ENCODE measurements at regions not wholly inside any gene's neighbourhood (a gene's known extent, or its start where the extent isn't known, plus 50 kb on each side); places are given as distances from the start of the nearest gene placed in this dataset.

DNA sequence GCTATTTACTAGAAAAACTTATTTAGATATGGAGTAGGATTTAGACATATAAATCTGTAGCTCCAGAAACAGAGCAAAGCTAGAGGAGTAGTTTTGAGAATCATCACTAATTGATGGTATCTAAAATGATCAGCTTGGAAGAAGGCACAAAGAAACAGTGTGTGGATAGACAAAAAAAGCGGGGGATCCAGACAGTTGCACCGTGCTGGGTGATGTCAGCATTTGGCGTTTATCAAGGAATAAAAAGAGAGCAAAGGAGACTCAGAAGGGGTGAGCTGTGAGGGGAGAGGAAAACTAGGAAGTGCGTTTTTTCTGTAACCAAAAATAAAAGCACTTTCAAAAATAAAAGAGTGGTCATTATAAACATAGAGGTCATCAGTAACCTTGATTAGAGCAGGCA is 90.5 kb upstream of the GPRIN3 start:
- no peak overlapping the region for H2AFZ ChIP-seq (ENCODE audit: low read depth, low read length)
- FAIRE-seq (no peak), DNase-seq (ENCODE audit: low read depth, low spot score) (no peak)
- no peaks in the 10 kb centered on the region for H3K36me3 ChIP-seq (ENCODE audit: control insufficient read depth in 2 of 2, extremely low read depth in 1 of 2, insufficient read depth in 2 of 2, low read length in 2 of 2)
- no peaks in the 10 kb centered on the region for H4K20me1 ChIP-seq (replicated peaks; ENCODE audit: control insufficient read depth, extremely low read depth, insufficient read depth, low read length)
- H3K9me3 ChIP-seq (replicated peaks; ENCODE audit: control insufficient read depth, insufficient read depth, low read length): no peaks in the 10 kb centered on the region
- dilution Hi-C loops (cut with MboI; ENCODE audit: extremely low pct_ligation_motif_present, low sequenced_read_pairs) (no loop called here), intact Hi-C loops (cut with micrococcal nuclease) (no loop called here)
- POLR2A ChIA-PET: no interaction called here
- H3K9me1 ChIP-seq (replicated peaks; ENCODE audit: control insufficient read depth, extremely low read depth, insufficient read depth, low read length): no peaks in the 10 kb centered on the region
- no peak for TF ChIP-seq EZH2 (IDR thresholded peaks at IDR 0.05; ENCODE audit: borderline replicate concordance, low read depth, low read length, severe bottlenecking)
- TF ChIP-seq, protein P1, sequence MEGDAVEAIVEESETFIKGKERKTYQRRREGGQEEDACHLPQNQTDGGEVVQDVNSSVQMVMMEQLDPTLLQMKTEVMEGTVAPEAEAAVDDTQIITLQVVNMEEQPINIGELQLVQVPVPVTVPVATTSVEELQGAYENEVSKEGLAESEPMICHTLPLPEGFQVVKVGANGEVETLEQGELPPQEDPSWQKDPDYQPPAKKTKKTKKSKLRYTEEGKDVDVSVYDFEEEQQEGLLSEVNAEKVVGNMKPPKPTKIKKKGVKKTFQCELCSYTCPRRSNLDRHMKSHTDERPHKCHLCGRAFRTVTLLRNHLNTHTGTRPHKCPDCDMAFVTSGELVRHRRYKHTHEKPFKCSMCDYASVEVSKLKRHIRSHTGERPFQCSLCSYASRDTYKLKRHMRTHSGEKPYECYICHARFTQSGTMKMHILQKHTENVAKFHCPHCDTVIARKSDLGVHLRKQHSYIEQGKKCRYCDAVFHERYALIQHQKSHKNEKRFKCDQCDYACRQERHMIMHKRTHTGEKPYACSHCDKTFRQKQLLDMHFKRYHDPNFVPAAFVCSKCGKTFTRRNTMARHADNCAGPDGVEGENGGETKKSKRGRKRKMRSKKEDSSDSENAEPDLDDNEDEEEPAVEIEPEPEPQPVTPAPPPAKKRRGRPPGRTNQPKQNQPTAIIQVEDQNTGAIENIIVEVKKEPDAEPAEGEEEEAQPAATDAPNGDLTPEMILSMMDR (IDR thresholded peaks at IDR 0.05; ENCODE audit: extremely low read depth in 1 of 2, insufficient read depth in 1 of 2, low read depth in 1 of 2, low read length in 2 of 2): no peak
- TF ChIP-seq POLR2AphosphoS5 (IDR thresholded peaks at IDR 0.05; ENCODE audit: insufficient read depth, low read depth, low read length): no peak
- TF ChIP-seq FOS (IDR thresholded peaks at IDR 0.05; ENCODE audit: borderline replicate concordance, insufficient read depth, low read length): no peak
- no peak for TF ChIP-seq POLR2A (IDR thresholded peaks at IDR 0.05; ENCODE audit: low read depth, low read length)
- H3K4me1 ChIP-seq (ENCODE audit: control insufficient read depth, extremely low read depth, insufficient read depth, low read length): no peaks in the 10 kb centered on the region
- H3K27me3 ChIP-seq (ENCODE audit: control insufficient read depth in 2 of 2, insufficient read depth in 2 of 2, low read length in 2 of 2): peaks cover 11 to 25% of the 10 kb centered on the region in 2 experiments
- no TSS peak for BruUV-seq (replicated peaks)
- H3K9ac ChIP-seq (replicated peaks; ENCODE audit: extremely low read depth, insufficient read depth, low read length): no peak overlapping the region
- H3K27ac ChIP-seq (ENCODE audit: insufficient read depth, low read depth, low read length): no peak overlapping the region
- CTCF ChIA-PET: interaction anchor here (1.3 to 1.8 kb wide), 4 partner anchors 10 to 172 kb away, joined by 3 to 8 read pairs (median 7); no protein-coding TSS in a partner anchor
- no peak overlapping the region for H3K4me3 ChIP-seq (replicated peaks in 1 of 3; ENCODE audit: insufficient read depth in 1 of 3, low read depth in 1 of 3, low read length in 3 of 3)
- no peak overlapping the region for H3K4me2 ChIP-seq (ENCODE audit: insufficient read depth, low read length)
- H3K79me2 ChIP-seq (ENCODE audit: control insufficient read depth, insufficient read depth, low read length): no peaks in the 10 kb centered on the region

DNA sequence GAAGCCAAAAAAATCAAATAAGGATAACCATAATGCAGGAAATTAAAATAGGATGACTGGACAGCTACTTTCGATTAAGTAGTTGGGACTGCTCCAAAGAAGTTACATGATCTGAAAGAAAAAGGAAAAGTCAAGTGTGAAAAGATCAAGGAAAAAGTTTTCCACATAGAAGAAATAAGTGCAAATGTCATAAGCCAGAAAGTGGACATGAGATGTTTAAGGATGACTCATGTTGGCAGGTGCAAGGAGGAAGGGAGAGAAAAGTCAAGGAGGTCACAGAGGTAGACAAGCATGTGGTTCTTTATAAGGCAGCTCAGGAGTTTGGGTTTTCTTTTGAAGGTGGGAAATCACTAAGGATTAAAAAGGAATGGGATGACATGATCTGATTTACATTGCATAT is 89.8 kb upstream of the GPRIN3 start:
- no peaks in the 10 kb centered on the region for H3K79me2 ChIP-seq (ENCODE audit: control insufficient read depth, insufficient read depth, low read length)
- H4K20me1 ChIP-seq (replicated peaks; ENCODE audit: control insufficient read depth, extremely low read depth, insufficient read depth, low read length): no peaks in the 10 kb centered on the region
- no peak overlapping the region for H3K27ac ChIP-seq (ENCODE audit: insufficient read depth, low read depth, low read length)
- no peak for TF ChIP-seq MYC (IDR thresholded peaks at IDR 0.05; ENCODE audit: low read depth, low read length)
- TF ChIP-seq, protein P2, sequence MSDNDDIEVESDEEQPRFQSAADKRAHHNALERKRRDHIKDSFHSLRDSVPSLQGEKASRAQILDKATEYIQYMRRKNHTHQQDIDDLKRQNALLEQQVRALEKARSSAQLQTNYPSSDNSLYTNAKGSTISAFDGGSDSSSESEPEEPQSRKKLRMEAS (IDR thresholded peaks at IDR 0.05; ENCODE audit: insufficient read depth, insufficient read length): no peak
- no peak for TF ChIP-seq POLR2A (IDR thresholded peaks at IDR 0.05; ENCODE audit: low read depth, low read length)
- no peak for TF ChIP-seq POLR2AphosphoS5 (IDR thresholded peaks at IDR 0.05; ENCODE audit: insufficient read depth, low read depth, low read length)
- TF ChIP-seq, protein P1 (IDR thresholded peaks at IDR 0.05; ENCODE audit: extremely low read depth in 1 of 2, insufficient read depth in 1 of 2, low read depth in 1 of 2, low read length in 2 of 2): no peak
- no peak for TF ChIP-seq EZH2 (IDR thresholded peaks at IDR 0.05; ENCODE audit: borderline replicate concordance, low read depth, low read length, severe bottlenecking)
- no peak for TF ChIP-seq GATA2 (IDR thresholded peaks at IDR 0.05; ENCODE audit: insufficient read depth, insufficient read length, low read depth, low read length)
- no peak for TF ChIP-seq FOS (IDR thresholded peaks at IDR 0.05; ENCODE audit: borderline replicate concordance, insufficient read depth, low read length)
- no peak for TF ChIP-seq JUN (IDR thresholded peaks at IDR 0.05; ENCODE audit: borderline replicate concordance, insufficient read depth, insufficient read length, low read depth)
- H2AFZ ChIP-seq (ENCODE audit: low read depth, low read length): no peak overlapping the region
- FAIRE-seq (no peak), DNase-seq (ENCODE audit: low read depth, low spot score) (peak; percentile 37)
- H3K4me2 ChIP-seq (ENCODE audit: insufficient read depth, low read length): no peak overlapping the region
- H3K4me3 ChIP-seq (replicated peaks in 1 of 3; ENCODE audit: insufficient read depth in 1 of 3, low read depth in 1 of 3, low read length in 3 of 3): no peak overlapping the region
- CTCF ChIA-PET: no interaction called here
- H3K27me3 ChIP-seq (ENCODE audit: control insufficient read depth in 2 of 2, insufficient read depth in 2 of 2, low read length in 2 of 2): peaks cover 11 to 25% of the 10 kb centered on the region in 2 experiments
- intact Hi-C loops (cut with micrococcal nuclease) (no loop called here), dilution Hi-C loops (cut with MboI; ENCODE audit: extremely low pct_ligation_motif_present, low sequenced_read_pairs) (no loop called here)
- BruUV-seq (replicated peaks): no TSS peak
- H3K9me1 ChIP-seq (replicated peaks; ENCODE audit: control insufficient read depth, extremely low read depth, insufficient read depth, low read length): no peaks in the 10 kb centered on the region
- H3K9ac ChIP-seq (replicated peaks; ENCODE audit: extremely low read depth, insufficient read depth, low read length): no peak overlapping the region
- no peaks in the 10 kb centered on the region for H3K9me3 ChIP-seq (replicated peaks; ENCODE audit: control insufficient read depth, insufficient read depth, low read length)
- no peaks in the 10 kb centered on the region for H3K4me1 ChIP-seq (ENCODE audit: control insufficient read depth, extremely low read depth, insufficient read depth, low read length)
- POLR2A ChIA-PET: no interaction called here
- no peaks in the 10 kb centered on the region for H3K36me3 ChIP-seq (ENCODE audit: control insufficient read depth in 2 of 2, extremely low read depth in 1 of 2, insufficient read depth in 2 of 2, low read length in 2 of 2)
